ENCODE measurements at regions not wholly inside any gene's neighbourhood (a gene's known extent, or its start where the extent isn't known, plus 50 kb on each side); places are given as distances from the start of the nearest gene placed in this dataset.
"Not testable (repeated sequence)": the region's sequence is repeated elsewhere in the genome, so short reads cannot be mapped to it uniquely, and the experiment has no call there.

DNA sequence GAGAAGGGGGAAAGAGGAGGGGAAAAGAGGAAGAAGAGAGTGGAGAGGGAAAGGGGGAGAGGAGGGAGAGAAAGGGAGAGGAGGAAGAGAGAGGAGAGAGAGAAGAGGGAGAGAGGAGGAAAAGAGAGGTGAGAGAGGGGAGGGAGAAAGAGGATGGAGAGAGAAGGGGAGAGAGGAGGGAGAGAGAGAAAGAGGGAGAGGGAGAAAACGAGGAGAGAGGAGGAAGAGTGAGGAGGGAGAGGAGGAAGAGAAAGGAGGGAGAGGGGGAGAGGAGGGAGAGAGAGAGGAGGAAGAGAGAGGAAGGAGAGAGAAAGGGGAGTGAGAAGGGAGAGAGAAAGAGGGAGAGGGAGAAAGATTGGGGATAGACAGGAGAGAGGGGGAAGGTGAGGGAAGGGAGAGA is 197.6 kb upstream of the FOXK1 start:
- H3K9me3 ChIP-seq (ENCODE audit: low read length): no peaks in the 10 kb centered on the region
- no peaks in the 10 kb centered on the region for H3K27me3 ChIP-seq (ENCODE audit: insufficient read depth, low read depth, low read length)
- no peaks in the 10 kb centered on the region for H3F3A ChIP-seq (ENCODE audit: insufficient read depth, low read length, poor library complexity, severe bottlenecking)
- no peak overlapping the region for H3K4me2 ChIP-seq (ENCODE audit: low read length)
- no peak overlapping the region for H2AFZ ChIP-seq (ENCODE audit: low read depth, low read length)
- TF ChIP-seq POLR2AphosphoS5 (IDR thresholded peaks at IDR 0.05): no peak
- TF ChIP-seq TAF1 (IDR thresholded peaks at IDR 0.05; ENCODE audit: low read depth): no peak
- TF ChIP-seq RAD21 (conservative IDR thresholded peaks at IDR 0.05): no peak
- no peak for TF ChIP-seq EP300 (conservative IDR thresholded peaks at IDR 0.05; ENCODE audit: poor library complexity, severe bottlenecking)
- no peak for TF ChIP-seq MXI1 (conservative IDR thresholded peaks at IDR 0.05; ENCODE audit: poor library complexity, severe bottlenecking)
- TF ChIP-seq, protein P1, sequence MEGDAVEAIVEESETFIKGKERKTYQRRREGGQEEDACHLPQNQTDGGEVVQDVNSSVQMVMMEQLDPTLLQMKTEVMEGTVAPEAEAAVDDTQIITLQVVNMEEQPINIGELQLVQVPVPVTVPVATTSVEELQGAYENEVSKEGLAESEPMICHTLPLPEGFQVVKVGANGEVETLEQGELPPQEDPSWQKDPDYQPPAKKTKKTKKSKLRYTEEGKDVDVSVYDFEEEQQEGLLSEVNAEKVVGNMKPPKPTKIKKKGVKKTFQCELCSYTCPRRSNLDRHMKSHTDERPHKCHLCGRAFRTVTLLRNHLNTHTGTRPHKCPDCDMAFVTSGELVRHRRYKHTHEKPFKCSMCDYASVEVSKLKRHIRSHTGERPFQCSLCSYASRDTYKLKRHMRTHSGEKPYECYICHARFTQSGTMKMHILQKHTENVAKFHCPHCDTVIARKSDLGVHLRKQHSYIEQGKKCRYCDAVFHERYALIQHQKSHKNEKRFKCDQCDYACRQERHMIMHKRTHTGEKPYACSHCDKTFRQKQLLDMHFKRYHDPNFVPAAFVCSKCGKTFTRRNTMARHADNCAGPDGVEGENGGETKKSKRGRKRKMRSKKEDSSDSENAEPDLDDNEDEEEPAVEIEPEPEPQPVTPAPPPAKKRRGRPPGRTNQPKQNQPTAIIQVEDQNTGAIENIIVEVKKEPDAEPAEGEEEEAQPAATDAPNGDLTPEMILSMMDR (IDR thresholded peaks at IDR 0.05; ENCODE audit: poor library complexity, severe bottlenecking): no peak
- TF ChIP-seq, protein P2, sequence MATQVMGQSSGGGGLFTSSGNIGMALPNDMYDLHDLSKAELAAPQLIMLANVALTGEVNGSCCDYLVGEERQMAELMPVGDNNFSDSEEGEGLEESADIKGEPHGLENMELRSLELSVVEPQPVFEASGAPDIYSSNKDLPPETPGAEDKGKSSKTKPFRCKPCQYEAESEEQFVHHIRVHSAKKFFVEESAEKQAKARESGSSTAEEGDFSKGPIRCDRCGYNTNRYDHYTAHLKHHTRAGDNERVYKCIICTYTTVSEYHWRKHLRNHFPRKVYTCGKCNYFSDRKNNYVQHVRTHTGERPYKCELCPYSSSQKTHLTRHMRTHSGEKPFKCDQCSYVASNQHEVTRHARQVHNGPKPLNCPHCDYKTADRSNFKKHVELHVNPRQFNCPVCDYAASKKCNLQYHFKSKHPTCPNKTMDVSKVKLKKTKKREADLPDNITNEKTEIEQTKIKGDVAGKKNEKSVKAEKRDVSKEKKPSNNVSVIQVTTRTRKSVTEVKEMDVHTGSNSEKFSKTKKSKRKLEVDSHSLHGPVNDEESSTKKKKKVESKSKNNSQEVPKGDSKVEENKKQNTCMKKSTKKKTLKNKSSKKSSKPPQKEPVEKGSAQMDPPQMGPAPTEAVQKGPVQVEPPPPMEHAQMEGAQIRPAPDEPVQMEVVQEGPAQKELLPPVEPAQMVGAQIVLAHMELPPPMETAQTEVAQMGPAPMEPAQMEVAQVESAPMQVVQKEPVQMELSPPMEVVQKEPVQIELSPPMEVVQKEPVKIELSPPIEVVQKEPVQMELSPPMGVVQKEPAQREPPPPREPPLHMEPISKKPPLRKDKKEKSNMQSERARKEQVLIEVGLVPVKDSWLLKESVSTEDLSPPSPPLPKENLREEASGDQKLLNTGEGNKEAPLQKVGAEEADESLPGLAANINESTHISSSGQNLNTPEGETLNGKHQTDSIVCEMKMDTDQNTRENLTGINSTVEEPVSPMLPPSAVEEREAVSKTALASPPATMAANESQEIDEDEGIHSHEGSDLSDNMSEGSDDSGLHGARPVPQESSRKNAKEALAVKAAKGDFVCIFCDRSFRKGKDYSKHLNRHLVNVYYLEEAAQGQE (IDR thresholded peaks at IDR 0.05; ENCODE audit: borderline replicate concordance): no peak
- H3K36me3 ChIP-seq (ENCODE audit: insufficient read depth, low read length): no peaks in the 10 kb centered on the region
- H4K20me1 ChIP-seq (ENCODE audit: insufficient read depth): no peaks in the 10 kb centered on the region
- H3K9me2 ChIP-seq (ENCODE audit: insufficient read depth, low read length): no peaks in the 10 kb centered on the region
- no peak overlapping the region for H3K4me3 ChIP-seq (ENCODE audit: low read length)
- no peak overlapping the region for H3K9ac ChIP-seq (ENCODE audit: low read length)
- H3K27ac ChIP-seq (ENCODE audit: low read length): no peak overlapping the region
- H3K79me2 ChIP-seq (replicated peaks; ENCODE audit: insufficient read depth, low read length): no peaks in the 10 kb centered on the region

DNA sequence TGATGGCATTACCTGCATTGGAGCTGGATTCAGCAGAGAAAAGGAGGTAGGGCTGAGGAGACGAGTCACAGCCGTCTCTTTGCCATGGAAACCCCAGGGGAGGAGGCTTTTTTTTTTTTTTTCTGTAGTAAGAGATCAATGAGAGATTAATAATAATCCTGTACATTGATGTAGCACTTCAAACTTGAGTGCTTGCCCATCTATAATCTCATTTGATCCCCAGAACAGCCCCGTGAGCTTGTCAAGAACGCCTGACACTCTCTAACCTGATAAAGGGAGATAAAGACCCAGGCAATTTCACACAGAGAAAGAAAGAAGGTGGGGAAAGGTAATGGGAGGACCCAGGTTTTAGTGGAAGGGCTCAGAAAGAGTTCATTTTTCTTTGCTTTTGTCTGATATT is 195.2 kb upstream of the FOXK1 start:
- H4K20me1 ChIP-seq (ENCODE audit: insufficient read depth): no peaks in the 10 kb centered on the region
- no peak for TF ChIP-seq POLR2AphosphoS5 (IDR thresholded peaks at IDR 0.05)
- TF ChIP-seq, protein P2 (IDR thresholded peaks at IDR 0.05; ENCODE audit: borderline replicate concordance): no peak
- no peak for TF ChIP-seq SMC3 (conservative IDR thresholded peaks at IDR 0.05; ENCODE audit: poor library complexity)

DNA sequence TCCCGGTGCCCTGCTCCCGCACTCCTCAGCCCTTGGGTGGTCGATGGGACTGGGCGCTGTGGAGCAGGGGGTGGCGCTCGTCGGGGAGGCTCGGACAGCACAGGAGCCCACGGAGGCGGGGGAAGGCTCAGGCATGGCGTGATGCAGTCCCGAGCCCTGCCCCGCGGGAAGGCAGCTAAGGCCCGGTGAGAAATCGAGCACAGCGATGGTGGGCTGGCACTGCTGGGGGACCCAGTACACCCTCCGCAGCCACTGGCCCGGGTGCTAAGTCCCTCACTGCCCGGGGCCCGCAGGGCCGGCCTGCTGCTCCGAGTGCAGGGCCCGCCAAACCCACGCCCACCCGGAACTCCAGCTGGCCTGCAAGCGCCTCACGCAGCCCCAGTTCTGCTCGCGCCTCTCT is 185.2 kb upstream of the FOXK1 start:
- H3K79me2 ChIP-seq (replicated peaks; ENCODE audit: insufficient read depth, low read length); H3K9me3 ChIP-seq (ENCODE audit: low read length); H3K9ac ChIP-seq (ENCODE audit: low read length); H3K4me3 ChIP-seq (ENCODE audit: low read length); H3K27me3 ChIP-seq (ENCODE audit: insufficient read depth, low read depth, low read length); H2AFZ ChIP-seq (ENCODE audit: low read depth, low read length); H3F3A ChIP-seq (ENCODE audit: insufficient read depth, low read length, poor library complexity, severe bottlenecking); H3K9me2 ChIP-seq (ENCODE audit: insufficient read depth, low read length); H3K27ac ChIP-seq (ENCODE audit: low read length); H4K20me1 ChIP-seq (ENCODE audit: insufficient read depth); H3K36me3 ChIP-seq (ENCODE audit: insufficient read depth, low read length); H3K4me2 ChIP-seq (ENCODE audit: low read length): not testable (repeated sequence)

More for the DNA sequence above, 195.2 kb upstream of the FOXK1 start:
- no peak overlapping the region for H3K27ac ChIP-seq (ENCODE audit: low read length)
- no peaks in the 10 kb centered on the region for H3F3A ChIP-seq (ENCODE audit: insufficient read depth, low read length, poor library complexity, severe bottlenecking)
- no peak overlapping the region for H3K4me3 ChIP-seq (ENCODE audit: low read length)
- H3K79me2 ChIP-seq (replicated peaks; ENCODE audit: insufficient read depth, low read length): no peaks in the 10 kb centered on the region
- H3K4me2 ChIP-seq (ENCODE audit: low read length): no peak overlapping the region
- H2AFZ ChIP-seq (ENCODE audit: low read depth, low read length): no peak overlapping the region
- no peaks in the 10 kb centered on the region for H3K9me2 ChIP-seq (ENCODE audit: insufficient read depth, low read length)
- no peaks in the 10 kb centered on the region for H3K36me3 ChIP-seq (ENCODE audit: insufficient read depth, low read length)
- no peaks in the 10 kb centered on the region for H3K9me3 ChIP-seq (ENCODE audit: low read length)
- peak overlapping the region; percentile 13 for H3K9ac ChIP-seq (ENCODE audit: low read length)
- no peaks in the 10 kb centered on the region for H3K27me3 ChIP-seq (ENCODE audit: insufficient read depth, low read depth, low read length)

Data from neural cell (in vitro differentiated cells).